Activated naive CD4-positive, alpha-beta T cell treated with anti-CD3 and anti-CD28 coated beads, Interleukin-2, amount 50 U/mL, for 16 hours (primary cell): ENCODE measurements at regions not wholly inside any gene's neighbourhood (a gene's known extent, or its start where the extent isn't known, plus 50 kb on each side); places are given as distances from the start of the nearest gene placed in this dataset.

Source experiments
- DNase-seq: peaks from one replicate; pipeline ENCODE4 v3.0.0-alpha.2; 2020

DNA sequence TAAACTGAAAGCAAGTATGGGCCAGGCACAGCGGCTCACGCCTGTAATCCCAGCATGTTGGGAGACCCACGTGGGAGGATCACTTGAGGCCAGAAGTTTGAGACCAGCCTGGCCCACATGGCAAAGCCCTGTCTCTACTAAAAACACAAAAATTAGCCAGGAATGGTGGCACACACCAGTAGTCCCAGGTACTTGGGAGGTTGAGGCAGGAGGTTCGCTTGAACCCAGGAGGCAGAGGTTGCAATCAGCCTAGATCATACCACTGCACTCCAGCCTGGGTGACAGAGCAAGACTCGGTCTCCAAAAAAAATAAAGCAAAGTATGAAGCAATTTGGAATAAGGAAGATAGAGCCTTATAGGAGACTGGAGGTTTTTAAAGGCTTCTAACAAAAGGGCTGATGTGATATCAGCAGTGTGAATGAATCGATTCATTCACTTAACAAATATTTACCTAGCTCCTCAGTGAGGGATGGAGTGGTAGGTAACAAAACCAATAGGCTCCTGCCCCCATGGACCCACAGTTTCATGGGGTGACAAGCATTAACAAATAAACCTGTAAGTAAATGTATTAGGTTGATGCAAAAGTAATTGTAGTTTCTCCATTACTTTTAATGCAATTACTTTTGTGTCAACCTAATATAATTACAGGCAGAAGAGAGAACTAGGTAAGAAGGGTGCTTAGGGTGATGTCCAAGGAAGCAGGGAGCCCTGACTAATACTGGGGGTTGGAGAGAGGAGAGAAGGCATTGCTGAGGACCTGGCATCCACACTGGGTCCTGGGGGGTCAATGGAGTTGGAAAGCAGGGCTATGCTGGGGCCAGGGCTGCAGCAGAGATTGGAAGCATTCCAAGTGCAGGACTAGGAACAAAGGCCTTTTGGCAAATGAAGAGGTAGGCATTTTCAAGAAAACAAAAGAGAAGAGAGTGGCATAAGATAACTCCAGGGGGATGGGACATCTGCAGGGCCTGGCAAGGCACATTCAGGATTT is 195.4 kb upstream of the ARL4C start:
- DNase-seq: no peak

DNA sequence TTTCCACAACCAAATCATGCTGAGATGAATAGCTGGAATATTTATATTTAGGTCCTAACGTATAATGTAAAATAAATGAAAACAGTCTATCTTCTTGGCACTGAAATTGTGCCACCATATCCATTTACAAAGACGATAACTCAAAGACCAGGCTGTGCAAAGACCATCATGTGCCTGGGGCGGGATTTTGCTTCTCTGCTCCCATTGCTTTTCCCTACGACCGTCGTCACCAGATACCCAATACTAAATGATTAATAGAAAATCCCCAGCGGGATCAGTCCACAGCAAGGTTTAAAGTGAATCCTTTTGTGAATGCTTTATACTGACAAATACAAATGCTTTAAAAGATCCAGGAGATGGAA is 194.3 kb upstream of the ARL4C start:
- no peak for DNase-seq

DNA sequence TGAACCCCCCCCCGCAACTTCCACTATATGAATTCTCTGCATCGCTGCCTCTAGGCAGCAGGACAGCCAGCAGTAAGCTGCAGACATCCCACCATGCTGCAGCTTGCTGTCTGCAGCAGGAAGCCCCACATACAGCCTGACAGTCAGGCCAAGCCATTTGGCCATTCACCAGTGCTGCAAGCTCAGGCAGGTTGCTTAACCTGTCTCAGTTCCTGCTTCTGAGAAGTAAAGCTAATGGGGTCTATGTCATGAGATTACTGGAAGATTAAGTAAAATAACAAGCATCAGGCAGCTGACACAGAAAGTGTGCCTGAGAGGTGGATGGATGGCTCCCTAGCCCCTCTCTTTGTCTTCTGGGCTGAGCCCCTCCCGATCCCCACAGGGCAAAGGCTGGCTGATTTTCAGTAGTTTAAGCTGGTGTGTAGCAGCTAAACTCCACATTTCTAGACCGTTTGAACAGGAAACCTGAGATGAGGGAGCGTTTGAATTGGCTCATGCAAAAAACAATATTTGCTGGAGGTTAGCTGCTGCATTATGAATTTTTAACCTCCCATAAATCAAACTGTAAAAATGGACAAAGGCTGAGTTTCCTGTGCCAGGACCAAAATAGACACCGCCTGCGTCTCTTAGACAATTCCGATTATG is 193.8 kb upstream of the ARL4C start:
- no peak for DNase-seq

DNA sequence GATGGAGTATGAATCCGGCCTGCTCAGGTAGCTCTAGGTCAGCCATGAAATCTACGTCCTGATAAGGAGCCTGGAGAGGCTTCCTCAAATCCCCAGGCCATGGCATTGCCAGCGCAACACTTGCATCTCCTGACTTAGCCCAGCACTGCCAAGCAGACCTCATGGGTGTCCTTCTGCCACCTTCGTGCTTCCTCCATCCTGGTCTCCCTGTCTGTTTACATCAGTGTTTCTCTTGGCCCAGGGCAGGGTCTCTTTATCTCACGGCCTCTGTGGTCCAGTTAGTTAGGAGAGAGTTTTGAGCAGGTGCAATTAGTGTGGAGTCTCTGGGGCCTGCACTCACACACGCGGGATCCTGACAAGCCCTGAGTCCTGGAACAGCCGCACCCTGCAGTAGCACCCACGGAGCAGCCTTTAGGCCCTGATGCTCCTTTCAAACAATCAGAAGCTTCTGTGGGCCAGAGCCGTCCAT is 193.1 kb upstream of the ARL4C start:
- no peak for DNase-seq

DNA sequence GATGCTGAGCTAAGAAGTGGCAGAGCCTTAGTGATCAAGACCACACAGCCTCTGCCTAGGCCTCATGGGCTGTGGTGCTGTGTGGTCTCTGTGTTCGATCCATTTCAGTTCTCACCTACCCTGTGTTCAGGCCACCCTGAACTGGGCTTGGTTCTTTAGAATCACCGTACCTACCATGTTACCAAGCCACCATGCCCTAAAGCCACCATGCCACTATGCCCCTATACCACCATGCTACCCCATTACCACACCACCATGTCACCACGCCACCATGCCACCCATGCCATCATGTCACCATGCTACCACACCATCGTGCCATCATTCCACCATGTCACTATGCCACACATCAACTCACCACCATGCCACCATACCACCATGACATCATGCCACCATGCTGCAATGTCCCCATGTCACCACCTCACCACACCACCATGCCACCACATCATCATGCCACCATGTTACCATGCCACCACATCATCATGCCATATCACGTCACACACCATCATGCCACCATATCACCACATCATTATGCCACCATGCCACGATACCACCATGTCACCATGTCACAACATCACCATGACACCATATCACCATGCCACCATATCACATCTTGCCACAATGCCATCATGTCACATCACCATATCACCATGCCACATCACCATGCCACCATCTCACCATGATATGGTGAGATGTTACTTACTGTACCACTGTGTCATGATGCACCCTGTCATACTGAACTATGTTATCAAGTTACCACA is 191.0 kb upstream of the ARL4C start:
- no peak for DNase-seq

DNA sequence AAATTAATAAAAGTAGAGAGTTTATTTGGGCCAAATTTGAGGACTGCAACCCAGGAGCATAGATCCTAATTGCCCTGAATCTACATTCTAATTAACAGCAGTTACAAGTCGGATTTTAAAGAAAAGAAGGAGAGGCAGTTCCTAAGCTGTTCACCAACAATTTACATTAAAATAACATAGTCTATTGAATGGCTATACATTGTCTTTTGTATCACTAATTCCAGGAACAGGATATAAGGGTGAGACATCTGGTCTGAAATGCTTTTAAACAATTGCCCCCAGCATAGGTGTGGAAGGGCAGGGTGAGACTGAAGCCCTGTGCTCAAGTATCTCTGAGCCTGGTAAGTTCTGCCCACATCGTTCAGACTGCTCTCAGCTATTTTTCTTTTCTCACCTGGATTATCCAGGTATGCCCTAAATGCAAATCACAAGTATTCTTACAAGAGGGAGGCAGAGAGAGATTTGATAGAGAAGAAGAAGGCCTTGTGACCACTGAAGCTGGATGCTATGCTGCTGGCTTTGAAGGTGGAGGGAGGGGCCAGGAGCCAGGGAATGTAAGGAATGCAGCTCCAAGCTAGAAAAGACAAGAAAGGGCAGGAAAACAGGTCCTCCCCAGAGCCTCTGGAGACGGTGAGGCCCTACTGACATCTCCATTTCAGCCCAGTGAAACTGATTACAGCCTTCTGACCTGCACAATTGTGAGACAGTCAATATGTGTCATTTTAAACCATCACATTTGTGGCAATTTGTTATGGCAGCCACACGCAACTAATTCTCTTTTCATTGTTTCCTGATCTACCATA is 189.4 kb upstream of the ARL4C start:
- no peak for DNase-seq

DNA sequence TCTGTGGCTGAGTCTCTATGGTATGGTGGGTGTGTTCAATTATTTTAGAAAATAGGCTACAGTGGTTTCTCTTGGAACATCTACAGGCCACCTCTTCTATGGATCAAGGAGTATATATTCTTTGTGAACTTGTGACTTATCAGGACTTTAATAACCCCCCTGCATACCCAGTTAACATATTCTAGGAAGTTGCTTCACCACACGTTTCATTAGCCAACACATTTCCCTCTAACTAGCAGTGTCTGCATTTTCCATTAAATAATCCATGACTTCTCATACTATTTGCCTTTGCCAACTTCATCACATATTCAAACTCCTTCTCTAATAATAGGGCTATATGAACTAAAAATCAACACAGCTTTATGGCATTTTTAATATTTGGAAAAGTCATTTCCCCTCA is 187.6 kb upstream of the ARL4C start:
- no peak for DNase-seq

DNA sequence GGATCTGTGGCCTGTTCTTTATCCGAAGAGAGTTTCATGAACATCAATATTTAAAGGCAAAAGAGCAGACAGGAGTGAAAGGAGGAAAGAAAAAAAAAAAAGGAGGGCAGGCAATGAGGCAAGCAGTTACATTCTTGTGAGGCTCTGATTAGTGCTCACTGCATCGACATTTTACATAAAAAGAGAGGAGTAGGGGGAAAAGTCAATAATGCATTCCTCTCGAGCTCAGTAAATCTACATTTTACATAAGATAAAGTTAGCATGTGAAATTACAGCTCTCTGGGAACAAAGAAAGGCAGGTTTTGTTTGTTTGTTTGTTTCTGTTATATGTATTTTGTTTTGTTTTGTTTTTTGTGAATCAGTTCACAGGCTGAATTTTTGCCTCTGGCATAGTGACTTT is 187.1 kb upstream of the ARL4C start:
- DNase-seq: no peak

DNA sequence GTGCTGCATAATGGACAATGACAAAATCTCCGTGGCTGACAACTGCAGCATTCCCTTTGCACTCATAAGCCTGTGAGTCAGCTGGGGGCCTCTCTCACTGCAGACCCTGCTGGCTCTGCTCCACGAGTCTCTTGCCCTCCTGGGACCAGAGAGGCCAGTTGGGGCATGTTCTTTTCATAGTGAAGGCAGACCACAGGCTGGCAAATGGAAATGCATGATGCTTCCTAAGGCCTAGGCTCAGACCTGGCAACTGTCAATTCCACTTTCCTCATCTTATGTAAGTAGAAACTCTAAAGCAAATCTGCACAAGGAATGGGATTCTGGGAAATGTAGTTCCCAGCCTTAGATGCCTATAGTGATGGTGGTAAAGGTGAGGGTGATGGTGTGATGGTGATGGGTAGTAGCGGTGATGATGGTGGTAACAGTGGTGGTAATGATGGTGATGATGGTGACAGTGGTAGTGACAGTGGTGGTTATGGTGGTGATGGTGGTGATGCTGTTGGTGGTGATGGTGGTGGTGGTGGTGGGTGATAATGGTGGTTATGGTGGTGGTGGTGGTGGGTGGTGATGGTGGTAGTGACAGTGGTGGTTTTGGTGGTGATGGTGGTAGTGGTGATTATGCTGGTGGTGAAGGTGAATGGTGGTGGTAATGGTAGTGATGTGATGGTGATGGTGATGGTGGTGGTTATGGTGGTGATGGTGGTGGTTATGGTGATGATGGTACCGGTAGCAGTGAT is 185.8 kb upstream of the ARL4C start:
- DNase-seq: no peak

DNA sequence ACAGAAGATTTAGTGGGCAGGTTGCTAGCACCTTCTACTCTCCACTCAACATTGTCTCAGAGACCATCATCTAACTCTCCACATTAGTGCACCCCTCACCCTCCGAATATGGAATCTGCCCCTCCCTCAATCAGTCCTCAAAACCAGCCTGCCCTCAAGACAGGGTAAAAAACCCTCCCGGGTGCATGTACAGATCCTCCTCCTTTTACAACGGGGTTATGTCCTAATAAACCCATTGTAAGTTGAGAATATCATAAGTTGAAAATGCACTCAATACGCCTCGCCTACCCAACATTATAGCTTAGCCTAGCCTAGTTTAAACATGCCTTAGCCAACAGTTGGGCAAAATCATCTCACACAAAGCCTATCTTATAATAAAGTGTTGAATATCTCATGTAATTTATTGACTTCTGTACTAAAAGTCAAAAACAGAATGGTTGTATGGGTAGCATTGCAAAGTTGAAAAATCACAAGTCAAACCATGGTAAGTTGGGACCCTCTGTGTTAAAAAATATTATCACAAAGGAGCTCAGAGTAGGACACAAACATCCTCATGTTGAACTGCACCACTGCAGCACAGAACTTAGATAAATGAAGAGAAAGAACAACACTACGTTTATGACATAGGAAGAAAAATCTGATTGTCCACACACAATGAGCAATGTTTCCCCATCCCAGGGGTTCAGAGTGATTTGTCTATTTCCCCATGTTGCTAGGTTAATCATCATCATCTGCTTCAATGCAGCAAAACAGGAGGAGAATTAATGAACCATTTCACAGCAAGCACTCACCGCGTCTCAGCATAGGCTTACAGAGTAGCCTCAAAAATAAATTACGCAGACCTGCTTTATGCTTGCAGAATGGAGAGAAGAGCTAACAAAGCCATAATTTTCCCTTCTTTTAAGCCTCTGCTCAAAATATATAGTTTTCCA is 184.1 kb upstream of the ARL4C start:
- no peak for DNase-seq

DNA sequence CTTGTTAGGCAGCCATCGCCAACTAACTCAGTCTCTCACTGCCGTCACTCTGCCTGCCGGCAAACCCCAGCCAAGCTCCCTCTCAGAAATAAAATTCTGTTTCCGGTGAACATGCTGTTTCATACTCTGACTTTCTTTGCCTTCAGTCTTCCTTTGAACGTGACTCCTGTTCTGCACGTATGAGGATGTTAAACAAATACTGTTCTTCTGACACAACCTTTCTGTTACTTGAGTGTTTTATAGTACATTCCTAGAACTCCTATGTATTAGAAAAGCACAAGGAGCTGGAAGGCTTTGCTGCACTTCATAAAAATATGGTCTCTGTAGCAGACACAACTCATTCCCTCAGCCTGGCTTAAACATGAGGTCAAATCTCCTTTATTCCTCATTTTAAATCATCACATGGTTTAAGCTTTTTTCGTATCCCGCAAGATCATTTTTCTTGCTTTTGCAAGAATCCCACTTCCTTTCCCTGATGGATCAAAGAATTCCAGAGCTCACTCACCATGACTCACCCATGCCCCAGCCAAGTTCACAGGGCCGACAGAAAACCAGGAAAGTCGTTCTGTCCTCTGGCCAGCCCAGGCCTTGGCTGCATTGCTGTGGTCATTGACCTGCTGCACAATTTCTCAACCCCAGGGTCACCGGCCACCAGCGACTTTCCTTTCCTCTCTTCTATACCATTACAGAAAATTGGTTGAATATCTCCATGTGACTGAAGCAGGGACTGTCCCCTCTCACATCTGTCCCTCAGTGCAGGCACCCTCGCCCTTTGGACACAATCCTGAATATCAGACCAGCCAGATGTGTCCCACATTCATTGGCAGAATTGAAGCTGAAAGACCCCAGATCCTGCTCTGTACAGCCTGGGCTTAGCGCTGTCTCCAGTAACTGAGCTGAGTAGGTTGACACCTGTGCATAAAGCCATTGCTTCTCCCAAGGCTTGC is 183.1 kb upstream of the ARL4C start:
- no peak for DNase-seq

DNA sequence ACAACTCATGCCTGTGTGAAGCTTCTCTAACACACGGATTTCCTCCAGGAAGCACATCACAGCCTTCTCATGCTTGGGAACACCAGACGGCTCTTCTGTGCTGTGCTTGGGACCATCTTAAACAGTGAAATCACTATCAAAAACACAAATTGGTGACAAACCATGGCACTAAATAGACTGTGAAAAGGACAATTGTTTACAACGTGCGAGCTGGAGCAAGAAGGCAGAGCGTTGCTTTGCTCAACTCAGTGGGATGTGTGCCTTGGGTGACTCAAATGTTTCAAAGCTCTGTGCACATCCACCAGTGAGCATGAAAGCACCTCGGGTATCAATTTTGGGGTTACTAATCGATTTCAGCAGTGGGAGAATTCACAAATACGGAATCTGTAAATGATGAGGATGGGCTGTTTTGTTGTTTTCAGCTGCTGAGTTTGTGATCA is 182.4 kb upstream of the ARL4C start:
- DNase-seq: no peak

DNA sequence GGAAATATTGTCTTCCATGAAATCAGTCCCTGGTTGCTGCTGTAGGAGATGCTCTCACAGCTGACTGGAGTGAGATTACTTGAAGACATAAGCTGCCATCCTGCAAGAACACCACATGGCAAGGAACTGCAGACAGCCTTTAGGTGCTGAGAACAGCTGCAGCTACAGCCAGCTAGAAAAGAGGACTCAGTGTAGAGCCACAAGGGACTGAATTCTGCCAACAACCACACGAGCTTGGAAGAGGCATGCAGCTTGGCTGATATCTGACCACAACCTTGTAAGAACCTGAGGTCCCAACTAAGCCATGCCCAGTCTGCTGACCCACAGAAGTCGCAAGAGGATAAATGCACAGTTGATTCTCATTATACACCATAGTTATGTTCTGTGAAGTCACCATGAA is 181.8 kb upstream of the ARL4C start:
- no peak for DNase-seq

DNA sequence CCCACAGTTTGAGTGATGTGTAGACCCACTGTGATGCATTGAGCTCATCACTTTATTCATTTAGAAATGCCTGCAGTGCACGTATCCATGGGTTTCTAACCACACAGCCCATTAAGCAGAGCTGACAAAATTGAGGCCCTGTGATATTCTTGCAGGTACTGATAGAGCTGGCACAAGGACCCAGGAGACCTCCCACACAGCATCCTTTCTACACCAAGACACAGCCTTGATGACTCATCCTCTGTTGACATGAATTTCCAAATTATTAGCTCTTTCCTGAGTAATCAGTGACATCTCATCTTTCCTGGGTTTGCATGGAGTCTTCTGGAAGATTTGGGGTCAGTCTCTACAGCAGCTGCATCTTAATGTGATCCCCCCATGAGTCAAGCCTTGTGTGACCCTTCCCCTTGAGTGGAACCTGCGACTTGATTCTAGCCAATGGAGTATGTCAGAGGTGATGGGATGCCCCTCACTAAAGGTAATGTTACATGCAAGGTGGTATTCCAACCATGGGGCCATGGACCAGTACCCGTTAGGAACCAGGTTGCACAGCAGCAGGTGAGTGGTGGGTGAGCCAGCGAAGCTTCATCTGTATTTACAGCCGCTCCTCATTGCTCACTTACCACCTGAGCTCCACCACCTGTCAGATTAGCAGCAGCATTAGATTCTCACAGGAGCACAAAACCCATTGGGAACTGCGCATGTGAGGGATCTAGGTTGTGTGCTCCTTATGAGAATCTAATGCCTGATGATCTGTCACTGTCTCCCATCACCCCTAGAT is 181.1 kb upstream of the ARL4C start:
- DNase-seq: no peak

DNA sequence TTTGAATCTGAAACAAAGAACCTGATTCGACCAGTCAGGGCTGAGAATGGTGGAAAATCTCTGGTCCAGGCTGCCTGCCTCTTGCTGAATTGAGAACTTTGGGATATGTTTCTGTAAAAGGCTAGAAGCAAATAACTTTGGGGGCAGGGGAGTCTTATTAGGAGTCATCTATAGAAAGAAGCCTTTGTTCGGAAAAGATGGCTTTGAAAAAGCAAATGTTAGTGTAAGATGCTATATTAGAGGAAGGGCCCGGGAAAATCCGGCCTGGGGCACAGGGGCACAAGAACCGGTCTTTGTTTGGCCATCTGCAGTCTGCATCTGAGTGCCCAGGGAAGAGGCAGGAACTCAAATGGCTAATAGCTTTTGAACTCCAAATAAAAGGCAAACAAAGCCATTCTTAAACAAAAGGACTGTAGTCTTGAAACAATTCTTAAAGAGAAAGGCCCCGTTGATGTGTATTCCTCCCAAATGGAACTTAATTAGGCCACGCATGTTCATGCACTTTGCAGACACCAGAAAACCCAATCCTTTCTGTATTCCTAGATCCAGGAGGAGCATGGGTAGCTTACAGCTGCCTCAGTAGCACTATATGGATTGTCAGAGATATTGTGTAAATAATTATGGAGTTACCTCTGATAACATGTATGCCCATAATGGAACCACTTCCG is 180.0 kb upstream of the ARL4C start:
- DNase-seq: no peak

DNA sequence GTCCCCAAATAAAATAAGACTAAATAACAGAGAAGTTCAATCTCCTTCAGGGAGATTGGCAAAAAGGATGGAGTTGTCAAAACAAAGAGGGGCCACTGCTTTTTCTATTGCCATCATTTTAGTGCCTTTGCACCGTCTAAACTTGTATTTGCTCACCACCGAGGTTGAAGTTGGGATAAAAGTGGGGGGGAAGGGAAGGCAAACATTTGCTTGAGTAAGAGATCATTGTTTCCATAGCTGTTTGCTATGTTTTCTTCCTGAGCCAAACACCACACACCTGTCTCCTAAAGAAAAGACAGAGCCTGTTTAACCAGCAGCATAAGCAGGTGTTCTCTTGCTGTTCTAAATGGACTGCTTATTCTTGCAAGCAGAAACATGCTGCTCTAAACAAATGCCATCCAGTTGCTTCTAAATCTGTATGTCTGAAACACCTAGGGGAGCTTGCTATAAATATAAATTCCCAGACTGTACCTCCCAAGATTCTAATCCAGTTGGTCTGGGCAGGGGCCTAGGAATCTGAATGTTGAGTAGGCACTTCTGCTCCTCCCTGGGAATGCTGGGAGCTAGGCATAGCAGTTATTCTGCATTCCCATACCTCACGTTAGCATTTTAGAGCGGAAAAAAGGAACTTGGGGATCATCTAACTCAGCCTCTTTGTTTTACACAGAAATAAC is 179.4 kb upstream of the ARL4C start:
- no peak for DNase-seq

DNA sequence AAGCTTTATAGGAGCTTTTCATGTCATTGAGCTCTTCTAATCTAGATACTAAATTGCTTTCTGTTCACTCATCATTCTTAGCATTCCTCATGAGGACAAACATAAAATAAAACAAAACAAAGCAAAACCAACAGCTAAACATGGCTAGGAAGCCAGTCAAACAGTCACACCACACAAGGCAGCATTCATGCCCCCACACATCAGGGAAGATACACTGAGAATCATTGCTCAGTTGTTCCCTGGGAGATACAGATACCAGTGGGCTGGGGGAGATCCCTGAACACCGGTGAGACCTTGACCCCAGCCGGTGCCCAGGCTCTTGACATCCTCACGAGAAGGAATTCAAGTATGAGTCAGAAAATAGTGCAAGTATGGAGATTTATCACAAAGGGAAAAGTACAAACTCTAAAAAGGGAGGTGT is 177.9 kb upstream of the ARL4C start:
- DNase-seq: no peak
